Activated CD4-positive, alpha-beta T cell treated with anti-CD3 and anti-CD28 coated beads, Interleukin-2, Interleukin-4, amounts not matched to agents 100 ng/mL and 50 ng/mL, durations not matched to agents 16 hours and 8 hours (primary cell): ENCODE measurements at regions not wholly inside any gene's neighbourhood (a gene's known extent, or its start where the extent isn't known, plus 50 kb on each side); places are given as distances from the start of the nearest gene placed in this dataset.
"Not testable (repeated sequence)": the region's sequence is repeated elsewhere in the genome, so short reads cannot be mapped to it uniquely, and the experiment has no call there.

Experiments used
- DNase-seq: peaks from one replicate; pipeline ENCODE4 v3.0.0-alpha.2; 2020; ENCODE audit warnings: low spot score

GRCh38 chr2:166743482-166743881 lies 144.8 kb upstream of the XIRP2 start:
- DNase-seq = not testable (repeated sequence)

GRCh38 chr2:166727095-166727494 lies 161.2 kb upstream of the XIRP2 start:
- DNase-seq = no peak

- DNase-seq = no peak
Measured at GRCh38 chr2:166725927-166726924, 162.1 kb upstream of the XIRP2 start.

GRCh38 chr2:166716968-166717367 lies 171.3 kb upstream of the XIRP2 start:
- DNase-seq = no peak

- no peak for DNase-seq
Measured at GRCh38 chr2:166700079-166700478, 188.2 kb upstream of the XIRP2 start.

- DNase-seq = no peak
Measured at GRCh38 chr2:166695154-166695553, 193.1 kb upstream of the XIRP2 start.

- DNase-seq = not testable (repeated sequence)
Measured at GRCh38 chr2:166686057-166686456, 192.0 kb upstream of the SCN7A start.

- no peak for DNase-seq
Measured at GRCh38 chr2:166677996-166678395, 183.9 kb upstream of the SCN7A start.

GRCh38 chr2:166676716-166677115 lies 182.7 kb upstream of the SCN7A start:
- no peak for DNase-seq

- no peak for DNase-seq
Measured at GRCh38 chr2:166675553-166675952, 181.5 kb upstream of the SCN7A start.

- DNase-seq = no peak
Measured at GRCh38 chr2:166673986-166674385, 179.9 kb upstream of the SCN7A start.

GRCh38 chr2:166671801-166672200 lies 177.8 kb upstream of the SCN7A start:
- no peak for DNase-seq

- DNase-seq = no peak
Measured at GRCh38 chr2:166671235-166671634, 177.2 kb upstream of the SCN7A start.

GRCh38 chr2:166665991-166666940 lies 172.2 kb upstream of the SCN7A start:
- DNase-seq = no peak

GRCh38 chr2:166661824-166662223 lies 167.8 kb upstream of the SCN7A start:
- no peak for DNase-seq

GRCh38 chr2:166661391-166661790 lies 167.3 kb upstream of the SCN7A start:
- no peak for DNase-seq

- no peak for DNase-seq
Measured at GRCh38 chr2:166658901-166659300, 164.9 kb upstream of the SCN7A start.

GRCh38 chr2:166653185-166653813 lies 159.2 kb upstream of the SCN7A start:
- DNase-seq = no peak

- no peak for DNase-seq
Measured at GRCh38 chr2:166651991-166652390, 157.9 kb upstream of the SCN7A start.

GRCh38 chr2:166651080-166651675 lies 157.1 kb upstream of the SCN7A start:
- DNase-seq = no peak

GRCh38 chr2:166647935-166648334 lies 153.9 kb upstream of the SCN7A start:
- no peak for DNase-seq

- no peak for DNase-seq
Measured at GRCh38 chr2:166643980-166644379, 149.9 kb upstream of the SCN7A start.
